Keratinocyte (primary cell): ENCODE measurements at regions not wholly inside any gene's neighbourhood (a gene's known extent, or its start where the extent isn't known, plus 50 kb on each side); places are given as distances from the start of the nearest gene placed in this dataset.

Experiments
- DNase-seq: peaks from one replicate; pipeline ENCODE4 v3.0.0-alpha.2; 2011; ENCODE audit warnings: low read depth, missing footprints, low spot score
- FAIRE-seq: peaks from 2 replicates; lab custom pipeline; 2011; peaks lifted over from hg19 to GRCh38; lab: Jason Lieb, UNC
- H2AFZ ChIP-seq: 2 replicates; pipeline ENCODE4 v1.6.0; 2012; ENCODE audit warnings: low read length, control low read depth, inconsistent platforms; ENCODE audit not compliant: control insufficient read depth
- H3K27ac ChIP-seq: 2 replicates; pipeline ENCODE4 v1.5.1; 2011; ENCODE audit warnings: low read length; ENCODE audit not compliant: control insufficient read depth, insufficient read depth
- H3K27me3 ChIP-seq: 3 replicates; pipeline ENCODE4 v1.6.0; 2011; ENCODE audit warnings: low read length; ENCODE audit not compliant: control insufficient read depth, insufficient read depth; ENCODE audit errors: extremely low read depth
- H3K36me3 ChIP-seq, 2 experiments: 2 replicates in 1 of 2; 3 replicates in 1 of 2; pipeline ENCODE4 v1.5.1; 2011; ENCODE audit warnings: low read length in 2 of 2, mild to moderate bottlenecking in 1 of 2; ENCODE audit not compliant: control insufficient read depth in 2 of 2, insufficient read depth in 2 of 2; ENCODE audit errors: extremely low read depth in 1 of 2
- H3K4me1 ChIP-seq: 3 replicates; pipeline ENCODE4 v1.5.1; 2011; ENCODE audit warnings: low read length; ENCODE audit not compliant: control insufficient read depth, insufficient read depth; ENCODE audit errors: extremely low read depth
- H3K4me2 ChIP-seq: 3 replicates; pipeline ENCODE4 v1.6.0; 2011; ENCODE audit warnings: low read depth, low read length; ENCODE audit not compliant: control insufficient read depth, insufficient read depth; ENCODE audit errors: extremely low read depth
- H3K4me3 ChIP-seq, 3 experiments: fragments of 200-600 bp in 1 of 3; sonication (generic) in 1 of 3; 2 replicates in 2 of 3; 3 replicates in 1 of 3; pipeline ENCODE4 v1.5.1; 2011 to 2016; ENCODE audit warnings: low read length in 3 of 3, mild to moderate bottlenecking in 3 of 3, control low read depth in 2 of 3, inconsistent platforms in 1 of 3, low read depth in 1 of 3, mixed read lengths in 1 of 3, mixed run types in 1 of 3, moderate library complexity in 1 of 3; ENCODE audit not compliant: control insufficient read depth in 2 of 3, insufficient read depth in 2 of 3; ENCODE audit errors: extremely low read depth in 1 of 3
- H3K79me2 ChIP-seq: 2 replicates; pipeline ENCODE4 v1.6.0; 2012; ENCODE audit warnings: low read length; ENCODE audit not compliant: control insufficient read depth, insufficient read depth
- H3K9ac ChIP-seq: 3 replicates; pipeline ENCODE4 v1.6.0; 2011; ENCODE audit warnings: low read length; ENCODE audit not compliant: control insufficient read depth, insufficient read depth; ENCODE audit errors: extremely low read depth
- H3K9me1 ChIP-seq: 3 replicates; pipeline ENCODE4 v1.6.0; 2011; ENCODE audit warnings: low read length; ENCODE audit not compliant: control insufficient read depth, insufficient read depth; ENCODE audit errors: extremely low read depth
- H3K9me3 ChIP-seq: 2 replicates; pipeline ENCODE4 v1.5.1; 2012; ENCODE audit warnings: low read depth, low read length; ENCODE audit not compliant: control insufficient read depth
- H4K20me1 ChIP-seq: 3 replicates; pipeline ENCODE4 v1.6.0; 2011; ENCODE audit warnings: low read length; ENCODE audit not compliant: control insufficient read depth, insufficient read depth; ENCODE audit errors: extremely low read depth
- CTCF ChIP-seq, 3 experiments: IDR thresholded peaks in 1 of 3; conservative IDR thresholded peaks in 1 of 3; optimal IDR thresholded peaks in 1 of 3; 2 replicates in 2 of 3; 3 replicates in 1 of 3; pipeline versions ENCODE3 to v1.5.1; 2011; ENCODE audit warnings: low read length in 3 of 3, mild to moderate bottlenecking in 3 of 3, moderate library complexity in 2 of 3, control low read depth in 1 of 3, inconsistent platforms in 1 of 3; ENCODE audit not compliant: insufficient read depth in 2 of 3; ENCODE audit errors: extremely low read depth in 1 of 3
- EZH2 ChIP-seq: IDR thresholded peaks from one replicate; pipeline ENCODE4 v1.6.1; 2012; ENCODE audit warnings: inconsistent platforms, mild to moderate bottlenecking, low read length, moderate library complexity
- dilution Hi-C: fragments of 300-500 bp; cut with MboI; formaldehyde crosslinking; loops from one replicate; pipeline ENCODE4 v1.7.0; 2020; ENCODE audit warnings: low sequenced_read_pairs; ENCODE audit not compliant: extremely low pct_ligation_motif_present

GRCh38 chr1:173304529-173305227, 97.5 kb upstream of the TNFSF4 start:
- Histone ChIP-seq H3K4me1 (no peaks in the 10 kb centered on the region), H3K9me1 (no peaks in the 10 kb centered on the region), H4K20me1 (no peaks in the 10 kb centered on the region), H3K4me2 (no peak overlapping the region), H3K9ac (no peak overlapping the region), H3K4me3 (no peak overlapping the region), H3K79me2 (no peaks in the 10 kb centered on the region), H3K27ac (no peak overlapping the region), H2AFZ (no peak overlapping the region), H3K27me3 (no peaks in the 10 kb centered on the region), H3K9me3 (no peaks in the 10 kb centered on the region), H3K36me3 (no peaks in the 10 kb centered on the region)
- DNase-seq = no peak
- FAIRE-seq = no peak
- TF ChIP-seq EZH2 (no peak), CTCF (optimal IDR thresholded peaks at IDR 0.05 in 1 of 3, IDR thresholded peaks at IDR 0.05 in 1 of 3, conservative IDR thresholded peaks at IDR 0.05 in 1 of 3; ENCODE audit: extremely low read depth in 1 of 3, insufficient read depth in 2 of 3, low read length in 3 of 3) (no peak)
- dilution Hi-C loops = no loop called here

- no peaks in the 10 kb centered on the region for H3K36me3 ChIP-seq
- no peak overlapping the region for H3K4me2 ChIP-seq
- H4K20me1 ChIP-seq = no peaks in the 10 kb centered on the region
- no peaks in the 10 kb centered on the region for H3K4me1 ChIP-seq
- no peak for DNase-seq
- H3K9ac ChIP-seq = no peak overlapping the region
- no peaks in the 10 kb centered on the region for H3K27me3 ChIP-seq
- no peak for TF ChIP-seq CTCF (optimal IDR thresholded peaks at IDR 0.05 in 1 of 3, IDR thresholded peaks at IDR 0.05 in 1 of 3, conservative IDR thresholded peaks at IDR 0.05 in 1 of 3; ENCODE audit: extremely low read depth in 1 of 3, insufficient read depth in 2 of 3, low read length in 3 of 3)
- no peak for TF ChIP-seq EZH2
- FAIRE-seq = no peak
- H3K79me2 ChIP-seq = no peaks in the 10 kb centered on the region
- H3K4me3 ChIP-seq = no peak overlapping the region
- dilution Hi-C loops = no loop called here
- no peaks in the 10 kb centered on the region for H3K9me3 ChIP-seq
- H2AFZ ChIP-seq = no peak overlapping the region
- no peaks in the 10 kb centered on the region for H3K9me1 ChIP-seq
- H3K27ac ChIP-seq = no peak overlapping the region
These were observed 100.7 kb upstream of the TNFSF4 start for GRCh38 chr1:173307845-173308244.
